GM20431 (cell line): ENCODE measurements at regions not wholly inside any gene's neighbourhood (a gene's known extent, or its start where the extent isn't known, plus 50 kb on each side); places are given as distances from the start of the nearest gene placed in this dataset.

Experiments used
- in situ Hi-C: fragments of 300-500 bp; cut with MseI, MboI; formaldehyde crosslinking; loops from one replicate; pipeline ENCODE4 v1.15.0; 2020; ENCODE audit warnings: low sequenced_read_pairs; ENCODE audit not compliant: unreplicated experiment

GRCh38 chr6:8707369-8707768 is 272.0 kb upstream of the SLC35B3 start:
- in situ Hi-C loops: no loop called here

DNA sequence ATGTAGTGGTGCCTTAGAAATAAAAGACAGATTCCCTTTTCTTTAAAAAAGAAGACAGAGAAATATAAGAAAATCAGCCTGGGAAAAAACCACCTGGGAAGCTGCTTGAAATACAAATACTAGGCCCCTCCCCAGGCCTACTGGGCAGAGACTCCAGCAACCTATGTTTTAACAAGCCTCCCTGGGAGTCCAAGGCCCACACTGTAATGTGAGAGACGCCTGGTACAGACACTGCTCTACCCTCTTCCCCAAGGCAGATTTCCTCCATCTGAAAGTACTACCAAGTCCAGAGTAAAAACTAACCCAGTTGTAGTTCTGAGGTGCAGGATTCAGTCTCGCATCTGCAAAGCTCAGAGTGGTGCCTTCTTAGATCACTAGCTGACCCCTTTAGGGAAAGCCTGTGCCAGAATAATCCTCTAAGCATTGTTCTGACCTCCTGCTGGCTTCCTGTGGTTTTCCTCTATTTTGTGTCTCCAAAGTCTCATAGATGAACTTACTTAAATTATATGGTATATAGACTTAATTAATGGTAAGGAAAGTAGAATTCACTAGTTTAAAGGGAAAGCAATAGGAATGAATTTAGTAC is 270.2 kb upstream of the SLC35B3 start:
- in situ Hi-C loops: no loop called here

- in situ Hi-C loops: no loop called here
These were observed 267.7 kb upstream of the SLC35B3 start for GRCh38 chr6:8703059-8703458.

DNA sequence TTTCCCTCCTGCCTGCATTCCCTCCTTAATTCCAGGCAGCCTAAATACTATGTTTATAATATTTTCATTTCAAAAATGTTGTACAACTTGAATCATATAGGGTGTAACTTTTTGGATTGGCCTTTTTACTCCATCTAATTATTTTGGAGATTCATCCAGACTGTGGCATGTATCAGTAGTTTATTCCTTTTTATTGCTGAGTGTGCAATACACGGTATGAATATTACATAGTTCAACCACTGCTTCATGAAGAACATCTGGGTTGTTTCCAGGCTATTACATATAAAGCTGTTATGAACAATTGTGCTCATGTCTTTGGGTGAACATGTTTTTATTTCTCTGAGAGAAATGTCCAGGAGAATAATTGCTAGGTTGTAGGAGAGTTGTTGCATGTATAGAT is 253.5 kb upstream of the SLC35B3 start:
- in situ Hi-C loops: no loop called here

- in situ Hi-C loops: no loop called here
These were observed 250.7 kb upstream of the SLC35B3 start for GRCh38 chr6:8686077-8686476.

DNA sequence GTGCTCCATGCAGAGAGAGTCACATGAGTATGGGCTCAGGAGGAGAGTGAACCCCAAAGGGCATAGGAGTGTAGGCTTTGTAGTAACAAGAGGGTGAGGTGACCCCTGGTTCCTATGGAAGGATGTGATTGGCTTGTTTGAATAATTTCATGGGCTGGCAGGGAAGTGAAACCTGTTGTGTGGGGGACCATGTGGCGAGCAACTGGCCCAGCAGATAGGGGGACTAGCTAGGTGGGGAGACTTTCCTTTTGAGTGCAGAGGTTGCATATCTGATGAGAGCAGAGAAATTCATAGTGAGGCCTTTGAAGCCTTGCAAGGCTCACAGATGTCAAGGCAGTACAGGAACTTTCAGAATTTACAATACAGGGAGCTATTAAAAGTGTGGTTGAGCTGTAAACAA is 247.9 kb upstream of the SLC35B3 start:
- in situ Hi-C loops: no loop called here

- in situ Hi-C loops: no loop called here
These were observed 244.5 kb upstream of the SLC35B3 start for GRCh38 chr6:8679823-8680222.

DNA sequence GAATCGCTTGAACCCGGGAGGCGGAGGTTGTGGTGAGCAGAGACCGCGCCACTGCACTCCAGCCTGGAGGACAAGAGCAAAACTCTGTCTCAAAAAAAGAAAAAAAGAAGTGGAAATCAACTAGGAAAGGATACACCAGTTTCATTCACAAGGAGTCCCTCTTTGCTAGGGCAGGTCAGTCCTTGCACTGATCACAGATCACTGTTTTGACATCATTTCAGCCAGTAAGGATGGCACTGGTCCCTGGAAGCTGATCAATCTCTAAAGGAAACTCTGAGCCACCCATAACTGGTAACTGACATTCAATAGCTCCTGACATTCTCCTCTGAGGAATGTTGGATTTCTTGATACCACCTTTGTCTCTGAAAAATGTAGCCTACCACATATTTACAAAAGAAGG is 243.1 kb upstream of the SLC35B3 start:
- in situ Hi-C loops: no loop called here

DNA sequence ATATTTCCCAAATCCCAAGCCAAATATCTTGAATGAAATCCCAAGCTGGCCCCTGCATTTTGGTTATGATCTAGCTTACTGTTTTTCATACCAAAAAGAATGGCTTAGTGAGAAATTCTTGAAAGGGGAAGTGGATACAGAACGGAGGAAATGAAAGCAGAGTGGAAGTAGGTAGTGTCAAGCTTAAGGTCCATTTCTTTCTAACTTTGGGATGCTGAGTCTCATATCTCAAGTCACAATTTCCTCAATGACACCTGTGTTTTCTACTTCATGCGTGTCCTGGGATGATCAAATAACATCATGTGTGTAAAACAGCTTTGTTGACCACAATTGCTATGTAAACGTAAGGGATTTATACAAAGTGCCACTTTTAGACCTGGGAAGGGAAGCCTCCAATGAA is 238.8 kb upstream of the SLC35B3 start:
- in situ Hi-C loops: no loop called here

DNA sequence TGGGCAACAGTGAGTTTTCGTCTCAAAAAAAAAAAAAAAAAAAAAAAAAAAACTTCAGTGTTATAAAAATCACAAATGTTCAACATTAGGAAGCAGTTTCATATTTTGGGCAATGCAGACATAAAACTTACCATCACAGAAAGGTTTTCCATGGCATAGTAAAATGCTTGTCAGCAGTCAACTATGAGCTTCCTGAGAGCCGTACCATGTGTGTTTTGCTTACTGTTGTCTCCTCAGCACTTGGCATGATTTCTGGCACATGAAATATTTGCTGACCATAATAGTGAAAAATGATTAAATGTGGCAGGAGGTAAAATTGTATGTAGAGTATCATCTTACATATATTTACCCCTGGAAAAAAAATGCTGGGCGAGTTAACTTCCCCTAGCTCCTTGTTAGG is 237.5 kb upstream of the SLC35B3 start:
- in situ Hi-C loops: no loop called here

- in situ Hi-C loops: no loop called here
These were observed 235.4 kb upstream of the SLC35B3 start for GRCh38 chr6:8670792-8671191.

- in situ Hi-C loops: no loop called here
These were observed 229.4 kb upstream of the SLC35B3 start for GRCh38 chr6:8664700-8665099.

DNA sequence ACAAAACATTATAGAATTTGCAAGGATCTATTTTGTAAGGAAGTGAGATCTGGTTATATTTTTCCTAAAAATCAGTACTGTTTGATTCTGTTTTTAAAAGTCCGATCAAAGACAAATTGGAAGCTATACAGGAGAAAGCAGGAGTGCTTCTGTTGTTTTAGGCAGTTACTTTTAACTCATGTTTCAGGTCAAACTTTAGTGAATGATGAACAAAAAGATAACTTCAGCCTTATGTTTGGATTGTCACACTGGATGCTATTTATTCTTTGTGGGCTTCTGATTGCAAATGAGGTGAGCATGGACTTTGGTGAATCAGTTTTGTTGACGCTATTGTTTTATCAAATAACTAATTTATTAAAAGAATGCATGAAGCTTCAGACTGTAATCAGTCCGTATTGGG is 228.7 kb upstream of the SLC35B3 start:
- in situ Hi-C loops: no loop called here

DNA sequence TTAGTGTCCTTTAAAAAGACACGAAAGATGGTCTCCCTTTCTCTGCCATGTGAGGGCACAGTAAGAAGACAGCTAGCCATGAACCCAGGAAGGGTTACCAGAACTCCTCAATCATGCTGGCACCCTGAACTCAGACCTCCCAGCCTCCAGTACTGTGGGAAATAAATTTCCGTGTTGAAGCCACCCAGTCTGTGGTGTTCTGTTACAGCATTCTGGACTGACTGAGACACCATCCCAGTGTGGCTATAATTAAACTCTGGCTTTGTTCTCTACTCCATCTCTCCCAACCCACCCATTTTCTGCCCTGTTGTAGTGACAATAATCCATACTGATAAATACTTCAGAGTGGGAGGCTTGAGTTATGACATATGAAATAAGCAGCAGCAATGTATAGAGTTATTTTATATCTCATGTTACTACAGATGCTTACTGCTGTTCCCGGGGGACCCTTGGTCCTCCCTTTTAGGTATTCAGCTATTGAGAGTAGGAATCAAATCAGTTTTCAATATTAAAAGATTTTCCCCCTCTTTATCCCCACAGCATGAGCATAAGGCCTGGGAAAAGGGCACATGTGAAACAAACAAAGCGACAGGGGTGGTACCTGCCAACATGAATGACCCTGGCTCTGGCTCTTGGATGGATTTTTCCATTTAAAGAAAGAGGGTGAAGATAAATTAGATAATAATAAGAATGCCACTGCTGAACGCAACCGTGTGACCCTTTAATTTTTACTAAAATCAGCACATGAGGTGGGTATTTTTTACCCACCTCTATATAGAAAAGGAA is 224.3 kb upstream of the SLC35B3 start:
- in situ Hi-C loops: no loop called here

DNA sequence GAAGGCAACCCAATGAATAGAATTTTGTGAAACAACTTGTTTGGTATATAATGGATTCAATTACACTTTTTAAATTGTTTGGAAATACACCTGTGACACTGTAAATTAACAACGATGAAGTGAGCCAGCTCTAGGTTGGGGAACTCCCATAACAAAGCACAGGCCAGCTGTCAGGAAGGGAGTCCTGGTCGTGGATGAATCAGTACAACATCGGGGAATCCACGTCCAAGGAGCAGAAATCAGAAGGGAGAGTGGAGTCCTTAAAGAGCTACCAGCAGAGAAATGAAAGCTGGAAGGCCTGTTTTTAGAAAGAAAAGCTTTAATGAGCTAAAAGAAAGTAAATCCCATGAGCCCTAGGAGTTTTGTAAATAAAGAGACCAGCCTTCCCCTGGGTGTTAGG is 223.1 kb upstream of the SLC35B3 start:
- in situ Hi-C loops: no loop called here

- in situ Hi-C loops: no loop called here
These were observed 222.2 kb upstream of the SLC35B3 start for GRCh38 chr6:8657522-8657921.

- in situ Hi-C loops: no loop called here
These were observed 220.5 kb upstream of the SLC35B3 start for GRCh38 chr6:8655670-8656454.

- in situ Hi-C loops: no loop called here
These were observed 217.4 kb upstream of the SLC35B3 start for GRCh38 chr6:8652710-8653109.

GRCh38 chr6:8651998-8652397 is 216.7 kb upstream of the SLC35B3 start:
- in situ Hi-C loops: no loop called here

- in situ Hi-C loops: no loop called here
These were observed 209.9 kb upstream of the SLC35B3 start for GRCh38 chr6:8645212-8645611.

GRCh38 chr6:8644306-8644705 is 209.0 kb upstream of the SLC35B3 start:
- in situ Hi-C loops: no loop called here
